Liver (tissue), 8 donors: ENCODE measurements at regions not wholly inside any gene's neighbourhood (a gene's known extent, or its start where the extent isn't known, plus 50 kb on each side); places are given as distances from the start of the nearest gene placed in this dataset.

Source experiments
- DNase-seq: peaks from one replicate; pipeline ENCODE4 v3.0.0-alpha.2; 2017; ENCODE audit warnings: low spot score
- H3K27ac ChIP-seq, 2 donors: one replicate each; pipeline ENCODE4 v1.7.0; 2013; ENCODE audit warnings: inconsistent platforms in 2 of 2, low read length in 2 of 2, control low read depth in 1 of 2, low read depth in 1 of 2, mild to moderate bottlenecking in 1 of 2
- H3K27me3 ChIP-seq, 4 donors: one replicate each; pipeline versions ENCODE4 v1.6.1 to v1.7.0; 2013; ENCODE audit warnings: low read length in 3 of 4, inconsistent platforms in 1 of 4, mild to moderate bottlenecking in 1 of 4, moderate library complexity in 1 of 4; ENCODE audit not compliant: control insufficient read depth in 4 of 4, insufficient read depth in 4 of 4
- H3K36me3 ChIP-seq, 4 donors: one replicate each; pipeline versions ENCODE4 v1.6.1 to v1.7.0; 2013; ENCODE audit warnings: low read length in 3 of 4, mild to moderate bottlenecking in 3 of 4, low read depth in 1 of 4, moderate library complexity in 1 of 4; ENCODE audit not compliant: control insufficient read depth in 4 of 4, insufficient read depth in 3 of 4
- H3K4me1 ChIP-seq, 4 donors: one replicate each; pipeline versions ENCODE4 v1.6.1 to v1.7.0; 2013; ENCODE audit warnings: low read length in 3 of 4, mild to moderate bottlenecking in 3 of 4, moderate library complexity in 1 of 4; ENCODE audit not compliant: control insufficient read depth in 4 of 4, insufficient read depth in 4 of 4
- H3K4me3 ChIP-seq, 3 donors: one replicate each; pipeline versions ENCODE4 v1.6.1 to v1.7.0; 2013; ENCODE audit warnings: low read length in 3 of 3, control low read depth in 1 of 3, low read depth in 1 of 3, mild to moderate bottlenecking in 1 of 3
- H3K9ac ChIP-seq, 2 donors: one replicate each; pipeline ENCODE4 v1.7.0; 2013; ENCODE audit warnings: low read length in 2 of 2, mild to moderate bottlenecking in 2 of 2, moderate library complexity in 2 of 2, control low read depth in 1 of 2, low read depth in 1 of 2
- H3K9me3 ChIP-seq, 4 donors: one replicate each; pipeline versions ENCODE4 v1.6.1 to v1.7.0; 2013; ENCODE audit warnings: low read length in 3 of 4; ENCODE audit not compliant: control insufficient read depth in 4 of 4
- EGR1 ChIP-seq, 2 donors: IDR thresholded peaks; 2 replicates each; pipeline ENCODE4 v1.6.1; 2016 to 2018; ENCODE audit warnings: antibody characterized with exemption in 2 of 2, low read depth in 2 of 2
- FOXA1 ChIP-seq: IDR thresholded peaks from 2 replicates; pipeline ENCODE4 v1.6.1; 2016; ENCODE audit warnings: antibody characterized with exemption
- FOXA2 ChIP-seq: IDR thresholded peaks from 2 replicates; pipeline ENCODE4 v1.6.1; 2016; ENCODE audit warnings: antibody characterized with exemption
- GABPA ChIP-seq, 2 donors: IDR thresholded peaks in 1 of 2; conservative IDR thresholded peaks in 1 of 2; 2 replicates each; pipeline ENCODE4 v1.6.1; 2016; ENCODE audit warnings: antibody characterized with exemption in 2 of 2, mild to moderate bottlenecking in 1 of 2, moderate library complexity in 1 of 2
- HNF4A ChIP-seq, 2 donors: conservative IDR thresholded peaks; 2 replicates each; pipeline ENCODE4 v1.6.1; 2016; ENCODE audit warnings: antibody characterized with exemption in 2 of 2, mild to moderate bottlenecking in 2 of 2
- HNF4G ChIP-seq: IDR thresholded peaks from 2 replicates; pipeline ENCODE4 v1.6.1; 2016; ENCODE audit warnings: antibody characterized with exemption
- JUND ChIP-seq, 2 donors: IDR thresholded peaks; 2 replicates each; pipeline ENCODE4 v1.6.1; 2016; ENCODE audit warnings: antibody characterized with exemption in 2 of 2
- NR2F2 ChIP-seq: IDR thresholded peaks from 2 replicates; pipeline ENCODE4 v1.6.1; 2016; ENCODE audit warnings: antibody characterized with exemption
- RAD21 ChIP-seq, 2 donors: IDR thresholded peaks; 2 replicates each; pipeline ENCODE4 v1.6.1; 2016; ENCODE audit warnings: antibody characterized with exemption in 2 of 2, mild to moderate bottlenecking in 2 of 2
- RXRA ChIP-seq, 2 donors: IDR thresholded peaks; 2 replicates each; pipeline ENCODE4 v1.6.1; 2017 to 2018; ENCODE audit warnings: antibody characterized with exemption in 2 of 2, mild to moderate bottlenecking in 1 of 2
- SP1 ChIP-seq: IDR thresholded peaks from 2 replicates; pipeline ENCODE4 v1.6.1; 2018; ENCODE audit warnings: antibody characterized with exemption, mild to moderate bottlenecking
- TAF1 ChIP-seq: conservative IDR thresholded peaks from 2 replicates; pipeline ENCODE4 v1.6.1; 2016; ENCODE audit warnings: antibody characterized with exemption, mild to moderate bottlenecking
- YY1 ChIP-seq: IDR thresholded peaks from 2 replicates; pipeline ENCODE4 v1.6.1; 2016; ENCODE audit warnings: antibody characterized with exemption, mild to moderate bottlenecking
- WGBS: extraction: QIAGEN DNeasy Blood & Tissue Kit; methylation state at CpG from one replicate; pipeline ENCODE4 v1.1.7; 2013; 5-methylcytosine and 5-hydroxymethylcytosine counted together
- TF ChIP-seq, protein P1 (sequence below): IDR thresholded peaks from 2 replicates; pipeline ENCODE4 v1.6.1; 2016; ENCODE audit warnings: antibody characterized with exemption, mild to moderate bottlenecking
- TF ChIP-seq, protein P2 (sequence below): fragments of 150-350 bp; IDR thresholded peaks from 2 replicates; pipeline ENCODE4 v1.5.1; 2017; ENCODE audit warnings: improper control_type of control experiment, low read depth, low read length; ENCODE audit not compliant: missing input control
- TF ChIP-seq, protein P3 (sequence below): IDR thresholded peaks from 2 replicates; pipeline ENCODE4 v1.6.1; 2016; ENCODE audit warnings: antibody characterized with exemption
- TF ChIP-seq, protein P4 (sequence below): IDR thresholded peaks from 2 replicates; pipeline ENCODE4 v1.6.1; 2016; ENCODE audit warnings: antibody characterized with exemption
- TF ChIP-seq, protein P5 (sequence below): IDR thresholded peaks from 2 replicates; pipeline ENCODE4 v1.6.1; 2016; ENCODE audit warnings: antibody characterized with exemption
- donor health status: healthy.
- donor health status: healthy.
- donor health status: healthy.
- donor health status: healthy.
- donor health status: healthy.

DNA sequence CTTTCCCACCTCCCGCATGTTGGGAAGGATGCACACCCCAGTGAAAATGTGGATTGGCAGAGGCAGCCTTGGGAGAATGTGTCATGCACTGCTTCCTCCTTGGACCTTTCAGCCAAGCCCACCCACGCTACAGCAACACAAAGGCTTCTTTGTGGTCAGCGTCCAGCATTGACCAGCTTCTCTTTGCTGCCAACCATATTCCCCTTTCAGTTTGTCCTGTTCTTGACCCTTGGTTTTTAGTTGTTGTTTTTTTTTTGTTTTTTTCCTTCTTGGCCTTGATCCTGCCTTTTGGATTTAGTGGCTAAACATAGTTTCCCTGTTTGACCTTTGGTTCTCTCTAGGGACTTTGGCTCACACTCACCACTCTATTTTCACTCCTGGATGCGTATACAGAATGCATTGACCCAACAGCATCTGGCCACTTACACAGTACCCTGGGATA is 573.6 kb downstream of the INSC start:
- H3K27me3 ChIP-seq: no peaks in the 10 kb centered on the region
- peaks cover 0 to 18% (median 7%) of the 10 kb centered on the region in 4 donors for H3K4me1 ChIP-seq
- no peaks in the 10 kb centered on the region for H3K36me3 ChIP-seq
- TF ChIP-seq HNF4A (conservative IDR thresholded peaks at IDR 0.05) (peak; percentile 92), EGR1 (IDR thresholded peaks at IDR 0.05; ENCODE audit: low read depth in 2 of 2) (peak in 1 of 2 donors; percentile 27), RXRA (IDR thresholded peaks at IDR 0.05) (peak; percentile 93 to 94), RAD21 (IDR thresholded peaks at IDR 0.05) (peak; percentile 34 to 66), SP1 (peak; percentile 85), TAF1 (no peak), FOXA2 (no peak), NR2F2 (peak; percentile 86), YY1 (peak; percentile 28), HNF4G (peak; percentile 66), GABPA (IDR thresholded peaks at IDR 0.05 in 1 of 2, conservative IDR thresholded peaks at IDR 0.05 in 1 of 2) (no peak), JUND (IDR thresholded peaks at IDR 0.05) (peak; percentile 17 to 64), FOXA1 (no peak)
- TF ChIP-seq, protein P1, sequence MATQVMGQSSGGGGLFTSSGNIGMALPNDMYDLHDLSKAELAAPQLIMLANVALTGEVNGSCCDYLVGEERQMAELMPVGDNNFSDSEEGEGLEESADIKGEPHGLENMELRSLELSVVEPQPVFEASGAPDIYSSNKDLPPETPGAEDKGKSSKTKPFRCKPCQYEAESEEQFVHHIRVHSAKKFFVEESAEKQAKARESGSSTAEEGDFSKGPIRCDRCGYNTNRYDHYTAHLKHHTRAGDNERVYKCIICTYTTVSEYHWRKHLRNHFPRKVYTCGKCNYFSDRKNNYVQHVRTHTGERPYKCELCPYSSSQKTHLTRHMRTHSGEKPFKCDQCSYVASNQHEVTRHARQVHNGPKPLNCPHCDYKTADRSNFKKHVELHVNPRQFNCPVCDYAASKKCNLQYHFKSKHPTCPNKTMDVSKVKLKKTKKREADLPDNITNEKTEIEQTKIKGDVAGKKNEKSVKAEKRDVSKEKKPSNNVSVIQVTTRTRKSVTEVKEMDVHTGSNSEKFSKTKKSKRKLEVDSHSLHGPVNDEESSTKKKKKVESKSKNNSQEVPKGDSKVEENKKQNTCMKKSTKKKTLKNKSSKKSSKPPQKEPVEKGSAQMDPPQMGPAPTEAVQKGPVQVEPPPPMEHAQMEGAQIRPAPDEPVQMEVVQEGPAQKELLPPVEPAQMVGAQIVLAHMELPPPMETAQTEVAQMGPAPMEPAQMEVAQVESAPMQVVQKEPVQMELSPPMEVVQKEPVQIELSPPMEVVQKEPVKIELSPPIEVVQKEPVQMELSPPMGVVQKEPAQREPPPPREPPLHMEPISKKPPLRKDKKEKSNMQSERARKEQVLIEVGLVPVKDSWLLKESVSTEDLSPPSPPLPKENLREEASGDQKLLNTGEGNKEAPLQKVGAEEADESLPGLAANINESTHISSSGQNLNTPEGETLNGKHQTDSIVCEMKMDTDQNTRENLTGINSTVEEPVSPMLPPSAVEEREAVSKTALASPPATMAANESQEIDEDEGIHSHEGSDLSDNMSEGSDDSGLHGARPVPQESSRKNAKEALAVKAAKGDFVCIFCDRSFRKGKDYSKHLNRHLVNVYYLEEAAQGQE: peak; percentile 24
- TF ChIP-seq, protein P2, sequence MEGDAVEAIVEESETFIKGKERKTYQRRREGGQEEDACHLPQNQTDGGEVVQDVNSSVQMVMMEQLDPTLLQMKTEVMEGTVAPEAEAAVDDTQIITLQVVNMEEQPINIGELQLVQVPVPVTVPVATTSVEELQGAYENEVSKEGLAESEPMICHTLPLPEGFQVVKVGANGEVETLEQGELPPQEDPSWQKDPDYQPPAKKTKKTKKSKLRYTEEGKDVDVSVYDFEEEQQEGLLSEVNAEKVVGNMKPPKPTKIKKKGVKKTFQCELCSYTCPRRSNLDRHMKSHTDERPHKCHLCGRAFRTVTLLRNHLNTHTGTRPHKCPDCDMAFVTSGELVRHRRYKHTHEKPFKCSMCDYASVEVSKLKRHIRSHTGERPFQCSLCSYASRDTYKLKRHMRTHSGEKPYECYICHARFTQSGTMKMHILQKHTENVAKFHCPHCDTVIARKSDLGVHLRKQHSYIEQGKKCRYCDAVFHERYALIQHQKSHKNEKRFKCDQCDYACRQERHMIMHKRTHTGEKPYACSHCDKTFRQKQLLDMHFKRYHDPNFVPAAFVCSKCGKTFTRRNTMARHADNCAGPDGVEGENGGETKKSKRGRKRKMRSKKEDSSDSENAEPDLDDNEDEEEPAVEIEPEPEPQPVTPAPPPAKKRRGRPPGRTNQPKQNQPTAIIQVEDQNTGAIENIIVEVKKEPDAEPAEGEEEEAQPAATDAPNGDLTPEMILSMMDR: no peak
- TF ChIP-seq, protein P3, sequence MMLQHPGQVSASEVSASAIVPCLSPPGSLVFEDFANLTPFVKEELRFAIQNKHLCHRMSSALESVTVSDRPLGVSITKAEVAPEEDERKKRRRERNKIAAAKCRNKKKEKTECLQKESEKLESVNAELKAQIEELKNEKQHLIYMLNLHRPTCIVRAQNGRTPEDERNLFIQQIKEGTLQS: no peak
- TF ChIP-seq, protein P4, sequence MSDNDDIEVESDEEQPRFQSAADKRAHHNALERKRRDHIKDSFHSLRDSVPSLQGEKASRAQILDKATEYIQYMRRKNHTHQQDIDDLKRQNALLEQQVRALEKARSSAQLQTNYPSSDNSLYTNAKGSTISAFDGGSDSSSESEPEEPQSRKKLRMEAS: peak; percentile 63
- TF ChIP-seq, protein P5, sequence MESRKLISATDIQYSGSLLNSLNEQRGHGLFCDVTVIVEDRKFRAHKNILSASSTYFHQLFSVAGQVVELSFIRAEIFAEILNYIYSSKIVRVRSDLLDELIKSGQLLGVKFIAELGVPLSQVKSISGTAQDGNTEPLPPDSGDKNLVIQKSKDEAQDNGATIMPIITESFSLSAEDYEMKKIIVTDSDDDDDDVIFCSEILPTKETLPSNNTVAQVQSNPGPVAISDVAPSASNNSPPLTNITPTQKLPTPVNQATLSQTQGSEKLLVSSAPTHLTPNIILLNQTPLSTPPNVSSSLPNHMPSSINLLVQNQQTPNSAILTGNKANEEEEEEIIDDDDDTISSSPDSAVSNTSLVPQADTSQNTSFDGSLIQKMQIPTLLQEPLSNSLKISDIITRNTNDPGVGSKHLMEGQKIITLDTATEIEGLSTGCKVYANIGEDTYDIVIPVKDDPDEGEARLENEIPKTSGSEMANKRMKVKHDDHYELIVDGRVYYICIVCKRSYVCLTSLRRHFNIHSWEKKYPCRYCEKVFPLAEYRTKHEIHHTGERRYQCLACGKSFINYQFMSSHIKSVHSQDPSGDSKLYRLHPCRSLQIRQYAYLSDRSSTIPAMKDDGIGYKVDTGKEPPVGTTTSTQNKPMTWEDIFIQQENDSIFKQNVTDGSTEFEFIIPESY: peak; percentile 55
- H3K9ac ChIP-seq: no peak overlapping the region
- H3K9me3 ChIP-seq: no peaks in the 10 kb centered on the region
- DNase-seq: no peak
- H3K4me3 ChIP-seq: no peak overlapping the region
- WGBS: 46% methylated on average over 4 of the region's 4 CpGs
- no peak overlapping the region for H3K27ac ChIP-seq
